ENCODE measurements at regions not wholly inside any gene's neighbourhood (a gene's known extent, or its start where the extent isn't known, plus 50 kb on each side); places are given as distances from the start of the nearest gene placed in this dataset.

GRCh38 chr4:81609844-81610243 lies 138.1 kb upstream of the RASGEF1B start:
- no peak for TF ChIP-seq CTCF (IDR thresholded peaks at IDR 0.05)
- TF ChIP-seq POLR2A (IDR thresholded peaks at IDR 0.05): no peak
